Smooth muscle cell (in vitro differentiated cells): ENCODE measurements at regions not wholly inside any gene's neighbourhood (a gene's known extent, or its start where the extent isn't known, plus 50 kb on each side); places are given as distances from the start of the nearest gene placed in this dataset.

Experiments
- DNase-seq: peaks from one replicate; lab custom pipeline; 2025; ENCODE audit not compliant: unreplicated experiment; lab: John Stamatoyannopoulos, UW
- H2AFZ ChIP-seq: fragments of 200-600 bp; sonication (generic); 2 replicates; pipeline ENCODE4 v1.6.0; 2016; ENCODE audit warnings: antibody characterized with exemption, low read depth, mild to moderate bottlenecking
- H3F3A ChIP-seq: fragments of 200-600 bp; sonication (generic); 2 replicates; pipeline ENCODE4 v1.6.0; 2017; ENCODE audit warnings: antibody characterized with exemption, low read depth
- H3K27ac ChIP-seq: fragments of 200-600 bp; sonication (generic); 2 replicates; pipeline ENCODE4 v1.5.1; 2016; ENCODE audit warnings: low read depth, mild to moderate bottlenecking
- H3K27me3 ChIP-seq: fragments of 200-600 bp; sonication (generic); 2 replicates; pipeline ENCODE4 v1.6.1; 2016; ENCODE audit warnings: low read depth, mild to moderate bottlenecking
- H3K36me3 ChIP-seq: fragments of 200-600 bp; sonication (generic); 2 replicates; pipeline ENCODE4 v1.5.1; 2016; ENCODE audit warnings: low read depth
- H3K4me1 ChIP-seq: fragments of 200-600 bp; sonication (generic); 2 replicates; pipeline ENCODE4 v1.5.1; 2016; ENCODE audit warnings: low read depth
- H3K4me2 ChIP-seq: fragments of 200-600 bp; sonication (generic); 2 replicates; pipeline ENCODE4 v1.6.0; 2016; ENCODE audit warnings: mild to moderate bottlenecking
- H3K4me3 ChIP-seq: fragments of 200-600 bp; sonication (generic); 2 replicates; pipeline ENCODE4 v1.5.1; 2016; ENCODE audit warnings: mild to moderate bottlenecking
- H3K79me2 ChIP-seq: fragments of 200-600 bp; sonication (generic); 2 replicates; pipeline ENCODE4 v1.6.0; 2016; ENCODE audit warnings: low read depth, mild to moderate bottlenecking
- H3K9ac ChIP-seq: fragments of 200-600 bp; sonication (generic); 2 replicates; pipeline ENCODE4 v1.6.0; 2016; ENCODE audit warnings: low read depth
- H3K9me3 ChIP-seq: fragments of 200-600 bp; sonication (generic); replicated peaks from 2 replicates; pipeline ENCODE4 v1.5.1; 2016; ENCODE audit warnings: low read depth
- H4K20me1 ChIP-seq: fragments of 200-600 bp; sonication (generic); 2 replicates; pipeline ENCODE4 v1.6.0; 2016; ENCODE audit warnings: low read depth
- CTCF ChIP-seq: fragments of 200-600 bp; sonication (generic); IDR thresholded peaks from 2 replicates; pipeline ENCODE4 v1.5.1; 2017; ENCODE audit warnings: borderline replicate concordance, mild to moderate bottlenecking, antibody characterized with exemption; ENCODE audit not compliant: insufficient read depth, poor library complexity, severe bottlenecking
- WGBS: methylation state at CpG from one replicate; pipeline ENCODE4 v1.1.7; 2016; ENCODE audit warnings: low lambda C conversion rate; 5-methylcytosine and 5-hydroxymethylcytosine counted together

GRCh38 chr4:156052116-156052515 is 98.5 kb upstream of the CTSO start:
- Histone ChIP-seq H3F3A (no peaks in the 10 kb centered on the region), H3K4me1 (no peaks in the 10 kb centered on the region), H3K27ac (no peak overlapping the region), H3K4me2 (no peak overlapping the region), H2AFZ (no peak overlapping the region), H3K79me2 (no peaks in the 10 kb centered on the region), H3K9me3 (no peaks in the 10 kb centered on the region), H3K9ac (no peak overlapping the region), H4K20me1 (no peaks in the 10 kb centered on the region), H3K27me3 (no peaks in the 10 kb centered on the region), H3K36me3 (no peaks in the 10 kb centered on the region), H3K4me3 (no peak overlapping the region)
- DNase-seq: no peak
- no peak for TF ChIP-seq CTCF
- WGBS: 86% methylated on average over 2 of the region's 2 CpGs

- no peak overlapping the region for H3K27ac ChIP-seq
- 95% methylated on average over 4 of the region's 4 CpGs for WGBS
- H3K4me3 ChIP-seq: no peak overlapping the region
- H3F3A ChIP-seq: no peaks in the 10 kb centered on the region
- no peaks in the 10 kb centered on the region for H3K9me3 ChIP-seq
- no peak overlapping the region for H3K4me2 ChIP-seq
- no peak overlapping the region for H2AFZ ChIP-seq
- H4K20me1 ChIP-seq: no peaks in the 10 kb centered on the region
- no peak for TF ChIP-seq CTCF
- H3K4me1 ChIP-seq: no peaks in the 10 kb centered on the region
- H3K27me3 ChIP-seq: no peaks in the 10 kb centered on the region
- DNase-seq: no peak
- H3K79me2 ChIP-seq: no peaks in the 10 kb centered on the region
- H3K9ac ChIP-seq: no peak overlapping the region
- H3K36me3 ChIP-seq: no peaks in the 10 kb centered on the region
These were observed 85.1 kb upstream of the CTSO start for GRCh38 chr4:156038772-156039171.

- H2AFZ ChIP-seq: no peak overlapping the region
- H3K4me2 ChIP-seq: no peak overlapping the region
- no peak overlapping the region for H3K27ac ChIP-seq
- H3K79me2 ChIP-seq: no peaks in the 10 kb centered on the region
- H3K4me1 ChIP-seq: no peaks in the 10 kb centered on the region
- no peak overlapping the region for H3K4me3 ChIP-seq
- no peak overlapping the region for H3K9ac ChIP-seq
- H3K9me3 ChIP-seq: no peaks in the 10 kb centered on the region
- TF ChIP-seq CTCF: no peak
- no peaks in the 10 kb centered on the region for H3K27me3 ChIP-seq
- no peaks in the 10 kb centered on the region for H3K36me3 ChIP-seq
- WGBS: 98% methylated on average over 1 of the region's 1 CpG
- H4K20me1 ChIP-seq: no peaks in the 10 kb centered on the region
- DNase-seq: no peak
- no peaks in the 10 kb centered on the region for H3F3A ChIP-seq
These were observed 82.8 kb upstream of the CTSO start for GRCh38 chr4:156036496-156036895.

GRCh38 chr4:156029691-156030090 is 76.0 kb upstream of the CTSO start:
- no peaks in the 10 kb centered on the region for H3K79me2 ChIP-seq
- no peaks in the 10 kb centered on the region for H3F3A ChIP-seq
- H3K9me3 ChIP-seq: no peaks in the 10 kb centered on the region
- no peak for DNase-seq
- no peak for TF ChIP-seq CTCF
- WGBS: 89% methylated on average over 1 of the region's 1 CpG
- H3K4me1 ChIP-seq: no peaks in the 10 kb centered on the region
- no peak overlapping the region for H3K27ac ChIP-seq
- H2AFZ ChIP-seq: no peak overlapping the region
- no peaks in the 10 kb centered on the region for H3K36me3 ChIP-seq
- no peaks in the 10 kb centered on the region for H3K27me3 ChIP-seq
- no peaks in the 10 kb centered on the region for H4K20me1 ChIP-seq
- no peak overlapping the region for H3K4me3 ChIP-seq
- H3K9ac ChIP-seq: no peak overlapping the region
- no peak overlapping the region for H3K4me2 ChIP-seq
